CD14-positive monocyte (primary cell): ENCODE measurements at regions not wholly inside any gene's neighbourhood (a gene's known extent, or its start where the extent isn't known, plus 50 kb on each side); places are given as distances from the start of the nearest gene placed in this dataset.

Experiments
- DNase-seq, 3 donors: peaks; one replicate each; pipeline ENCODE4 v3.0.0-alpha.2; 2011 to 2022
- H2AFZ ChIP-seq: 2 replicates; pipeline ENCODE4 v1.6.0; 2012; ENCODE audit warnings: mild to moderate bottlenecking, low read depth, low read length, inconsistent platforms; ENCODE audit not compliant: insufficient read depth, poor library complexity, severe bottlenecking
- H3K27ac ChIP-seq, 2 donors: 1 replicate in 1 of 2; 2 replicates in 1 of 2; pipeline ENCODE4 v1.5.1; 2012 to 2013; ENCODE audit warnings: low read length in 2 of 2, control low read depth in 1 of 2, inconsistent platforms in 1 of 2, low read depth in 1 of 2, mild to moderate bottlenecking in 1 of 2
- H3K27me3 ChIP-seq, 2 donors: one replicate each; pipeline versions ENCODE4 v1.6.0 to v1.6.1; 2011 to 2013; ENCODE audit warnings: low read length in 2 of 2; ENCODE audit not compliant: control insufficient read depth in 2 of 2, insufficient read depth in 2 of 2
- H3K36me3 ChIP-seq, 2 donors: replicated peaks in 1 of 2; 1 replicate in 1 of 2; 2 replicates in 1 of 2; pipeline versions ENCODE4 v1.5.1 to v1.6.1; 2012 to 2013; ENCODE audit warnings: low read length in 2 of 2, control low read depth in 1 of 2, inconsistent platforms in 1 of 2, mild to moderate bottlenecking in 1 of 2; ENCODE audit not compliant: insufficient read depth in 2 of 2, control insufficient read depth in 1 of 2
- H3K4me1 ChIP-seq, 2 donors: 1 replicate in 1 of 2; 2 replicates in 1 of 2; pipeline versions ENCODE4 v1.5.1 to v1.6.1; 2012 to 2013; ENCODE audit warnings: low read length in 2 of 2, control low read depth in 1 of 2, inconsistent platforms in 1 of 2, mild to moderate bottlenecking in 1 of 2, moderate library complexity in 1 of 2; ENCODE audit not compliant: insufficient read depth in 2 of 2, control insufficient read depth in 1 of 2
- H3K4me2 ChIP-seq: replicated peaks from 2 replicates; pipeline ENCODE3; 2012; ENCODE audit warnings: low read length, moderate library complexity, mild to moderate bottlenecking; ENCODE audit not compliant: poor library complexity, severe bottlenecking; ENCODE audit errors: extremely low read depth
- H3K4me3 ChIP-seq, 3 experiments: fragments of 200-600 bp in 1 of 3; sonication (generic) in 1 of 3; replicated peaks in 1 of 3; 1 replicate in 2 of 3; 2 replicates in 1 of 3; pipeline ENCODE4 v1.5.1; 2011 to 2013; ENCODE audit warnings: low read length in 3 of 3, mild to moderate bottlenecking in 3 of 3, control low read depth in 2 of 3, low read depth in 2 of 3, inconsistent platforms in 1 of 3, moderate library complexity in 1 of 3
- H3K79me2 ChIP-seq: 2 replicates; pipeline ENCODE4 v1.6.0; 2012; ENCODE audit warnings: mild to moderate bottlenecking, control low read depth, inconsistent platforms, low read length, moderate library complexity; ENCODE audit not compliant: insufficient read depth
- H3K9ac ChIP-seq: 2 replicates; pipeline ENCODE4 v1.6.0; 2017; ENCODE audit warnings: low read length, mild to moderate bottlenecking; ENCODE audit not compliant: insufficient read depth, poor library complexity, severe bottlenecking
- H3K9me3 ChIP-seq, 2 donors: replicated peaks in 1 of 2; 1 replicate in 1 of 2; 2 replicates in 1 of 2; pipeline versions ENCODE4 v1.5.1 to v1.6.1; 2012 to 2013; ENCODE audit warnings: low read length in 2 of 2, control low read depth in 1 of 2; ENCODE audit not compliant: control insufficient read depth in 1 of 2, insufficient read depth in 1 of 2
- H4K20me1 ChIP-seq: 2 replicates; pipeline ENCODE4 v1.6.0; 2012; ENCODE audit warnings: mild to moderate bottlenecking, low read length, control low read depth, moderate library complexity; ENCODE audit not compliant: insufficient read depth
- H3K27ac Mint-ChIP-seq, 7 donors: one replicate each; pipeline ENCODE4 v1.8.0; 2020; ENCODE audit warnings: mild to moderate bottlenecking in 7 of 7, mixed read lengths in 7 of 7, moderate library complexity in 6 of 7, inconsistent platforms in 2 of 7
- H3K27me3 Mint-ChIP-seq, 3 donors: one replicate each; pipeline ENCODE4 v1.8.0; 2021 to 2022; ENCODE audit warnings: low read depth in 3 of 3, mild to moderate bottlenecking in 3 of 3, mixed read lengths in 3 of 3, moderate library complexity in 3 of 3, inconsistent platforms in 1 of 3
- H3K36me3 Mint-ChIP-seq, 2 donors: one replicate each; pipeline ENCODE4 v1.8.0; 2020; ENCODE audit warnings: mixed read lengths in 2 of 2, inconsistent platforms in 1 of 2, mild to moderate bottlenecking in 1 of 2
- H3K4me1 Mint-ChIP-seq: one replicate; pipeline ENCODE4 v1.8.0; 2020; ENCODE audit warnings: mild to moderate bottlenecking, mixed read lengths
- H3K4me3 Mint-ChIP-seq, 2 donors: one replicate each; pipeline ENCODE4 v1.8.0; 2020; ENCODE audit warnings: mild to moderate bottlenecking in 2 of 2, mixed read lengths in 2 of 2, moderate library complexity in 1 of 2
- H3K9me3 Mint-ChIP-seq, 7 donors: one replicate each; pipeline ENCODE4 v1.8.0; 2020 to 2022; ENCODE audit warnings: mixed read lengths in 7 of 7, mild to moderate bottlenecking in 6 of 7, moderate library complexity in 6 of 7, inconsistent platforms in 2 of 7
- CTCF ChIP-seq: fragments of 200-600 bp; IDR thresholded peaks from one replicate; pipeline ENCODE4 v1.8.0; 2022; ENCODE audit warnings: antibody characterized with exemption, mild to moderate bottlenecking
- WGBS: methylation state at CpG from one replicate; pipeline ENCODE4 v1.1.5; 2013; ENCODE audit warnings: missing lambda C conversion rate; ENCODE audit not compliant: insufficient coverage; 5-methylcytosine and 5-hydroxymethylcytosine counted together
- intact Hi-C, 2 donors: fragments of 100-400 bp; cut with micrococcal nuclease; formaldehyde crosslinking; loops; one replicate each; pipeline versions ENCODE4 v1.15.0 to v1.15.1; 2023

GRCh38 chr13:84672616-84673015 lies 790.3 kb upstream of the SLITRK1 start:
- Mint-ChIP-seq H3K9me3 (peaks cover 0 to 2% (median 0%) of the 10 kb centered on the region in 7 donors), H3K36me3 (no peaks in the 10 kb centered on the region), H3K27me3 (no peaks in the 10 kb centered on the region), H3K27ac (no peak overlapping the region), H3K4me1 (no peaks in the 10 kb centered on the region), H3K4me3 (no peak overlapping the region)
- intact Hi-C loops = no loop called here
- H3K27ac ChIP-seq = no peak overlapping the region
- no peaks in the 10 kb centered on the region for H3K4me1 ChIP-seq
- no peak for TF ChIP-seq CTCF
- H3K27me3 ChIP-seq = no peaks in the 10 kb centered on the region
- no peaks in the 10 kb centered on the region for H3K79me2 ChIP-seq
- no CpG with 5 or more reads among the region's 3 CpGs for WGBS
- H3K9me3 ChIP-seq = no peaks in the 10 kb centered on the region
- no peak overlapping the region for H3K9ac ChIP-seq
- no peaks in the 10 kb centered on the region for H3K36me3 ChIP-seq
- no peak overlapping the region for H2AFZ ChIP-seq
- H4K20me1 ChIP-seq = no peaks in the 10 kb centered on the region
- H3K4me2 ChIP-seq = no peak overlapping the region
- H3K4me3 ChIP-seq = no peak overlapping the region
- DNase-seq = no peak

- Histone ChIP-seq H4K20me1 (no peaks in the 10 kb centered on the region), H3K36me3 (no peaks in the 10 kb centered on the region), H3K4me1 (no peaks in the 10 kb centered on the region), H3K4me2 (no peak overlapping the region), H3K9ac (no peak overlapping the region), H3K79me2 (no peaks in the 10 kb centered on the region), H3K27me3 (no peaks in the 10 kb centered on the region), H3K27ac (no peak overlapping the region), H3K4me3 (no peak overlapping the region), H2AFZ (no peak overlapping the region), H3K9me3 (no peaks in the 10 kb centered on the region)
- Mint-ChIP-seq H3K4me3 (no peak overlapping the region), H3K27me3 (no peaks in the 10 kb centered on the region), H3K36me3 (no peaks in the 10 kb centered on the region), H3K27ac (no peak overlapping the region), H3K9me3 (peaks cover 0 to 2% (median 0%) of the 10 kb centered on the region in 7 donors), H3K4me1 (no peaks in the 10 kb centered on the region)
- intact Hi-C loops = no loop called here
- DNase-seq = no peak
- no peak for TF ChIP-seq CTCF
- WGBS = no CpG with 5 or more reads among the region's 1 CpG
Observed at GRCh38 chr13:84670245-84670644, 788.0 kb upstream of the SLITRK1 start.
